HL-60/S4 treated with retinoic acid at 250 ng/mL for 4 days and 3 days (cell line): ENCODE measurements at regions not wholly inside any gene's neighbourhood (a gene's known extent, or its start where the extent isn't known, plus 50 kb on each side); places are given as distances from the start of the nearest gene placed in this dataset.

Source experiments
- in situ Hi-C: fragments of 300-500 bp; cut with MboI; formaldehyde crosslinking; loops from 2 replicates; pipeline ENCODE4 v1.7.0; 2022; ENCODE audit warnings: low sequenced_read_pairs

GRCh38 chr16:63613701-63614100 is 1508.2 kb downstream of the CDH11 start:
- in situ Hi-C loops, result no loop called here

DNA sequence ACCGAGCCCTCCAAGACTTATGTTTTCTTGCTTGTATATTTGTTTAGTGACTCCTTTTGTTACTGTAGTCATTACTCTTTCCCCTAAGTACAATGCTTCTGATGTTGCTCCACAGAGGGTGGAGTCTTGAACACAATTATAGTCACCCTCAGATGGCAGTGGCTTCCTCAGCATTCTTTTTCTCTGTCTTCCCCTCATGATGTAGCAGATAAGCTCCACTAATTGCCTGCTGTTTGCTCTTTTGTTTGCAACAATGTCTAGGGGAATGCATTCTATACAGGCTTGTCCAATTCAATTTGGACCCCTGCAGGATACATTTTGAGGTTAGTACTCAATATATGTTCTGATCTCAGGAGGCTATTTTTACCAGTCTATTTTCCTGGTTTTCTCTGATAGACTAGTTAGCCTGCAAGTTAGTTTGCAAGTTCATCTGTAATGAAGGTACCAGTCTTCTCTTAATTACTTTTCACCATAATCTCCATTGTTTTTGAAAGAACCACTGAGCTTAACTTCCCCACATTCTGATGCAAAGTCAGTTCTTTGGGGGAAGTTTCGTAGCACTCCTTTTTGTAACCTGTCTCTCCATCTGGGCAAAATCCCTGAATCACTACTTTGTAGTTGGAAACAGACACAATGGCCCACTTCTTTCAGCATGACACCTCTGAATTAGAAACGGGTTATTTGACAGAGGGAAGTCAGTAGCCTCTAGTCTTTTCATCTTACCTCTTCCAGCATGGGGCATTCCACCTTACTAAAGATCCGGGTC is 1509.2 kb downstream of the CDH11 start:
- in situ Hi-C loops, result no loop called here

DNA sequence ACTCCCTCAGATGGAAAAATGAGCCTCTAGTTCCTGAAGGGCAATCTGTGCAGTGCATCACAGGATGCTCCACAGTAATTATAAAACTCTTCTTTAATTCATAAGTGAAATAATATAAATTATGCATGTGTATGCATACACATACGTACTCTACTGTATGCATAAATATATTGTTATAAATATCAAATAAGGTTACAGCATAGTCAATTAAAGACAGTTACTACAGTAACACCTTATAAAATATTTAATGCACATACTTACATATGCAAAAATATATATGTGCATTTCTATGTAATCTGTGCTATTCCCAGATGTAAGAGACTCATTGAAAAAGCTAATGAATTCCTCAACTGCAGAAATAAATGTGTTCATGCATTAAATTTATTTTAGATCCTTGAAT is 1515.1 kb downstream of the CDH11 start:
- in situ Hi-C loops, result no loop called here

DNA sequence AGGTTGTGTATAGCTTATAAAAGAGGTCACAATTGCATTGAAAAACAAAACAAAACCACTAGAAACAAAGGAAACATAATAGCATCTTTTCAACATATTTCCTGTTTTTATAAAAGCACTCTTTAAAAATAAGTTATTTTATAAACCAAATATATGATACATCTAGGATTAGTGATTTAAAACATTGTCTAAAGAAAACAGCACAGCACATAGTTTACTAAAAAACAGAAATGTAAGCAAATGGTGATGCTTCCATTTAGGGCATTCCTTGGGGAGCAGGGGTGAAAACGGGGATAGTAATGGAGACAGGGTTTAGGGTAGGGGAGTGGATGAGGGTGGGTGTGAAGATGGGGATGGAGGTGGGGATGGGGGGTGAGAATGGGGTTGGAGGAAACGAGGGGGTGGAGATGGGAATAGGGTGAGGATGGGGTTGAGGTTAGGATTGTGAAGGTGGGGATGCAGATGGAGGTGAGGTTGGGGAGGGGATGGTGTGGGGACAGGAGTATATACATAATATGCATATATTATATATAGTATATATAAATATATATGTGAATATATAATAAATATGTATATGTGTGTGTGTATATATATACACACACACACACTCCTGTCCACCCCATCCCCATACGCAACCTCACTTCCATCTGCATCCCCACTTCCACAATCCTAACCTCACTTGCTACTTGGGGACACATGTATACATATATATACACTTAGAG is 1519.5 kb downstream of the CDH11 start:
- in situ Hi-C loops, result no loop called here

DNA sequence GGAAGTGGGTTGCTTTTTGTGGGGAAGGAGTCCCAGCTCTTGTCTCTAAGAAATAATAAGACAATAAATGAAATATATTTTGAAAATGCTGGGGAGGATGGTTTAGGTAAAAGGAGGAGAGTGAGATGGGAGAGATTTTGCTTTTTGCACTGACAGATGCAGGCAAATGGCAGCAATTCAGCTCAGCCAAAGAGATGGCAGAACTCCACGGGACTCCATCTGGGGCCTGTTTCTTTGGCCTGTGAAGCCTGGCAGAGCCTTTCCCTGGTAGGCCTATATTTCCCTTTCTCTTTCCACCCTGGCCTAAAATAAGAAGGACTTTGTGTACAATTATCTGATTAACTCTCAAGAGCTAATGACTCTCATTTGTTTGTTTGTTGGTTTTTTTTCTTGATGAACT is 1525.1 kb downstream of the CDH11 start:
- in situ Hi-C loops, result no loop called here

- in situ Hi-C loops, result no loop called here
Measured at GRCh38 chr16:63592852-63593251, 1529.0 kb downstream of the CDH11 start.

- in situ Hi-C loops, result no loop called here
Measured at GRCh38 chr16:63581570-63581969, 1540.3 kb downstream of the CDH11 start.

DNA sequence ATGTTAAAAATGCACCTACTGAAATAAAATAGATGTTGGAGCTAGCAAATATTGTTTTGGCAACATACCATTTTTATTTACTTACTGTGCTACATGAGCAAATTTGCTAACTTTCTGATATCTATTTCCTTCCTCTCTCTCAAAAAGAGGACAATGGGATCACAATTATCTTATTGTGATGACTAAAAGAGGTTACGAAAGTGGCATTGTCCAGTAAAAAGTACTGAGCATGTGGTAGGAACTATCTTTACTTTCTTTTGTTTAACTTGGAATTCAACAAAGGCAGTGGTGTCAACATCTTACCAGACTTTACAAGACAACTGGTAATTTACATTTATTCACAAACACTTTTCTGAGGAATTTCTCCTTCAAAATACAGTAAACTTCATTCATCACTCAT is 1542.6 kb upstream of the CDH8 start:
- in situ Hi-C loops, result no loop called here

GRCh38 chr16:63577891-63578290 is 1541.7 kb upstream of the CDH8 start:
- in situ Hi-C loops, result no loop called here

- in situ Hi-C loops, result no loop called here
Measured at GRCh38 chr16:63575041-63575440, 1538.8 kb upstream of the CDH8 start.

- in situ Hi-C loops, result no loop called here
Measured at GRCh38 chr16:63568164-63568563, 1531.9 kb upstream of the CDH8 start.

DNA sequence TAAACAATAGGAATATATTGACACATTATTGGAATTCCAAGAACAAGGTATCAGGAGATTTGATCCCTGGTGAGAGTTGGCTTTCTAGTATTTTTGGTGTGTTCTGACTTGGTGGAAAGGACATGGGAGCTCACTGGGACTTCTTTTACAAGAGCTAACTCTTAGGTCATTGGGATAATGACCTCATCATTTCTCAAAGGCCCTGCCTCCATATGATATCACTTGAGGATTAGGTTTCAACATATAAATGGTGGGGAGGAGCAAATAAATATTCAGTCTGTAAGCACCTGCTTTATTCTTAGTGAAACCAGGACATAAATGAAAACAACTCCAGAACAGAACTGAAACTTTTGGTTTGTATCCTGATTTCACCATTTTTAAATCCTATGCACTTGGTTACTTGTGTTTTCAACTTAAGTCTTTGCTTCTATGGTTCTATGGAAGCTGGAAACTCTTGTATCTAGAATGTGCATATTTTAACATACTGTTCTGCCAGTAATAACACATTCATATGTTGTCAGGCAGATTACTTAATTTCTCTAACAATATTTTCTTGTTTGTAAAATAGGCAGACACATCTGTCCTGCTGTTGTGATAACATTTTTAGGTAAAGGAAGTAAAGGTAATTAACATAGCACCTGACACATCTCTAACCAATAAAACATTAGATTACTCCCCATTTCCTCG is 1527.7 kb upstream of the CDH8 start:
- in situ Hi-C loops, result no loop called here

DNA sequence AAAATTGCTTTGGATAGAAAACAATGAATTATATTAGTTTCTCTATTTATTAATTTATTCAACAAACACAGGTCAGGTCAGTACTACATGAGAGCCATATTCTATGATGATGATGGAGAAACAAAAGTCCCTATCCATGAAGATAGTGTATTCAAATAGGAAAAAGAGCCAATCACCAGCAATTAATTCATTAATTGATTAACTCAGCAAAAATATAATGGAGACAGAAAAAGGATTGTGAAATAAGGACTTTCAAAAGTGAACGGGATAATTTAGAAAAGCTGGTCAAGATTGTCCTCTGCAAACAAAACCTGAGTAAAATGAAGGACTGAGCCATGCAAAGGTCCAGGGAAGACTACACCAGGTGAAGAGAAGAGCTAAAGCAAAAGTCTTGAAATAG is 1517.7 kb upstream of the CDH8 start:
- in situ Hi-C loops, result no loop called here

DNA sequence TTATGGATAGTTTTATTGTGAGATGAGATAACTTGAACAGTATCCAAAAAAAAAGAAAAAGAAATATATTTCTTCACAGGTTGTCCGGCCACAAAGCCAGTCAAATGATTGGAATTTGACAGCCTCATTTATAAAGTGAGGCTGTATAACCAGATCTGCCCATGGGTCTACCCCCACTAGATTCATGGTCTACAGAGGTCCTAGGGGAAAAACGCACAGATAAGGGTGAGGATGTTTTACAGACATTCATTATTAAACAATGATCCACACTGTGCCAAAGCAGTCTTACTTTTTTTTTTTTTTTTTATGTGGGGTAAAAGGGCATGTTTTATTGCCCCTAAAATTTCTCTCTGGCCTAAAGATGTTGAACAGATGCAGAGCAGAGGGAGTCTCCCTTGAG is 1503.0 kb upstream of the CDH8 start:
- in situ Hi-C loops, result no loop called here

- in situ Hi-C loops, result no loop called here
Measured at GRCh38 chr16:63530974-63531373, 1494.7 kb upstream of the CDH8 start.

- in situ Hi-C loops, result no loop called here
Measured at GRCh38 chr16:63530208-63530607, 1494.0 kb upstream of the CDH8 start.

DNA sequence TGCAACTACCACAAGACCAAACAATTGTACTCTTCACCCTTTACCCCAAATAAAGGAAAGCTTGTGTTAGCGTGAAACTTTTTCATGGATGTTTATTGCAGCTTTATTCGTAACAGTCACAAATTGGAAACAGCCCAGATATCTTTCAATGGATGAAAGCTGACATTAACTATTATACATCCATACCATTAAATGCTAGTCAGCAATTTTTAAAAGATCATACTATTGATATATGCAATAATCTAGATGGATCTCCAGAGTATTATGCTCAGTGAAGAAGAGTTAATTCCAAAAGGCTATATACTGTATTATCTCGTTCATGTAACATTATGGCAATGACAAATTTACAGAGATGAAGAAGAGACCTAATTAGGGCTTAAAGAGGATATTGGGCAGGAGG is 1491.2 kb upstream of the CDH8 start:
- in situ Hi-C loops, result no loop called here

GRCh38 chr16:63516394-63516793 is 1480.2 kb upstream of the CDH8 start:
- in situ Hi-C loops, result no loop called here

DNA sequence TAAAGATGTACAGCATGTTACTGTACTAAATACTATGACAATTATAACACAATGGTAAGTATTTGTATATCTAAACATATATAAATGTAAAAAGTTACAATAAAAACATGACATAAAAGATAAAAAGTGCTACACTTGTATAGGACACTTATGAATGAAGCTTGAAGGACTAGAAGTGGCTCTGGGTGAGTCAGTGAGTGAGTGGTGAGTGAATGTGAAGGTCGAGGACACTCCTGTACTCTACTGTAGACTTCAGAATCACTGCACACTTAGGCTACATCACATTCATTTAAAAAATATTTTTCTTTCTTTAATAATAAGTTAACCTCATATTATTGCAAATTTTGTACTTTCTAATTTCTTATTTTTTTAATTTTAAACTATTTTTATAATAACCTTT is 1476.7 kb upstream of the CDH8 start:
- in situ Hi-C loops, result no loop called here

GRCh38 chr16:63497408-63497807 is 1461.2 kb upstream of the CDH8 start:
- in situ Hi-C loops, result no loop called here

GRCh38 chr16:63496282-63496681 is 1460.0 kb upstream of the CDH8 start:
- in situ Hi-C loops, result no loop called here

GRCh38 chr16:63488955-63489354 is 1452.7 kb upstream of the CDH8 start:
- in situ Hi-C loops, result no loop called here
